HG02852 (cell line): ENCODE measurements at regions not wholly inside any gene's neighbourhood (a gene's known extent, or its start where the extent isn't known, plus 50 kb on each side); places are given as distances from the start of the nearest gene placed in this dataset.

Source experiments
- ATAC-seq: cut with Tn5 transposase; IDR thresholded peaks from one replicate; pipeline ENCODE4 v1.9.1; 2021; ENCODE audit warnings: mild to moderate bottlenecking, moderate library complexity; ENCODE audit not compliant: unreplicated experiment

- ATAC-seq: no peak
These were observed 202.7 kb upstream of the MVB12B start for GRCh38 chr9:126123927-126124326.

- ATAC-seq: no peak
These were observed 201.5 kb upstream of the MVB12B start for GRCh38 chr9:126125177-126125576.

- no peak for ATAC-seq
These were observed 201.1 kb upstream of the MVB12B start for GRCh38 chr9:126125577-126125976.

GRCh38 chr9:126125992-126126409 is 200.6 kb upstream of the MVB12B start:
- no peak for ATAC-seq

GRCh38 chr9:126126807-126127206 is 199.8 kb upstream of the MVB12B start:
- ATAC-seq: no peak

- ATAC-seq: no peak
These were observed 199.0 kb upstream of the MVB12B start for GRCh38 chr9:126127591-126127990.

- ATAC-seq: no peak
These were observed 198.0 kb upstream of the MVB12B start for GRCh38 chr9:126128494-126129142.

- ATAC-seq: no peak
These were observed 195.3 kb upstream of the MVB12B start for GRCh38 chr9:126131066-126132010.

- ATAC-seq: no peak
These were observed 193.9 kb upstream of the MVB12B start for GRCh38 chr9:126132746-126133145.

- ATAC-seq: no peak
These were observed 182.4 kb upstream of the MVB12B start for GRCh38 chr9:126144196-126144595.

- ATAC-seq: no peak
These were observed 181.8 kb upstream of the MVB12B start for GRCh38 chr9:126144603-126145456.

- ATAC-seq: no peak
These were observed 180.8 kb upstream of the MVB12B start for GRCh38 chr9:126145887-126146253.

GRCh38 chr9:126146254-126147145 is 180.1 kb upstream of the MVB12B start:
- peak; percentile 61 for ATAC-seq

- no peak for ATAC-seq
These were observed 179.3 kb upstream of the MVB12B start for GRCh38 chr9:126147186-126147935.

GRCh38 chr9:126147936-126148870 is 178.4 kb upstream of the MVB12B start:
- ATAC-seq: no peak

GRCh38 chr9:126148994-126149393 is 177.6 kb upstream of the MVB12B start:
- ATAC-seq: no peak

- no peak for ATAC-seq
These were observed 177.0 kb upstream of the MVB12B start for GRCh38 chr9:126149661-126150060.

- no peak for ATAC-seq
These were observed 176.1 kb upstream of the MVB12B start for GRCh38 chr9:126150411-126151030.
